SU-DHL-6 (cell line): ENCODE measurements at regions not wholly inside any gene's neighbourhood (a gene's known extent, or its start where the extent isn't known, plus 50 kb on each side); places are given as distances from the start of the nearest gene placed in this dataset.

Source experiments
- H2AFZ ChIP-seq: fragments of 200-600 bp; sonication (generic); 2 replicates; pipeline ENCODE4 v1.6.1; 2014; ENCODE audit warnings: low read depth, mild to moderate bottlenecking, moderate library complexity, mixed read lengths, antibody characterized with exemption, low read length; ENCODE audit not compliant: severe bottlenecking
- H3F3A ChIP-seq: fragments of 200-600 bp; shearing (Covaris generic); 2 replicates; pipeline ENCODE4 v1.6.0; 2016; ENCODE audit warnings: antibody characterized with exemption, mild to moderate bottlenecking; ENCODE audit not compliant: insufficient read depth
- H3K27ac ChIP-seq: fragments of 200-600 bp; sonication (generic); 2 replicates; pipeline ENCODE4 v1.5.1; 2016; ENCODE audit warnings: low read depth, mild to moderate bottlenecking, low read length, moderate library complexity, mixed read lengths
- H3K27me3 ChIP-seq: fragments of 200-600 bp; sonication (generic), shearing (Covaris generic); 2 replicates; pipeline ENCODE4 v1.6.0; 2014; ENCODE audit warnings: mild to moderate bottlenecking, low read length
- H3K36me3 ChIP-seq: fragments of 200-600 bp; sonication (generic); 2 replicates; pipeline ENCODE4 v1.6.1; 2014; ENCODE audit warnings: mild to moderate bottlenecking, low read length, mixed read lengths
- H3K4me2 ChIP-seq: fragments of 300-600, 200-600 bp; shearing (Covaris generic), sonication (generic); 2 replicates; pipeline ENCODE4 v1.6.0; 2014; ENCODE audit warnings: low read length, low read depth, mild to moderate bottlenecking; ENCODE audit not compliant: poor library complexity, severe bottlenecking
- H3K4me3 ChIP-seq: fragments of 200-600 bp; sonication (generic); 2 replicates; pipeline ENCODE4 v1.5.1; 2014; ENCODE audit warnings: antibody characterized with exemption, low read length, mild to moderate bottlenecking, mixed read lengths; ENCODE audit not compliant: insufficient read depth, poor library complexity, severe bottlenecking
- H3K79me2 ChIP-seq: fragments of 200-600 bp; sonication (generic); 2 replicates; pipeline ENCODE4 v1.6.1; 2014; ENCODE audit warnings: mild to moderate bottlenecking, low read length, moderate library complexity; ENCODE audit not compliant: insufficient read depth
- H3K9ac ChIP-seq: fragments of 200-600 bp; sonication (generic); 2 replicates; pipeline ENCODE4 v1.7.0; 2014; ENCODE audit warnings: mild to moderate bottlenecking, low read length
- H3K9me2 ChIP-seq: fragments of 200-600 bp; sonication (generic); replicated peaks from 2 replicates; pipeline ENCODE4 v1.6.1; 2014; ENCODE audit warnings: low read length; ENCODE audit not compliant: insufficient read depth
- H3K9me3 ChIP-seq: fragments of 200-600 bp; sonication (generic); 2 replicates; pipeline ENCODE4 v1.6.1; 2014; ENCODE audit warnings: low read length, mixed read lengths; ENCODE audit not compliant: insufficient read depth
- H4K20me1 ChIP-seq: fragments of 200-600 bp; sonication (generic); 2 replicates; pipeline ENCODE4 v1.6.1; 2014; ENCODE audit warnings: low read depth, mild to moderate bottlenecking, antibody characterized with exemption, low read length, moderate library complexity, mixed read lengths
- EZH2phosphoT487 ChIP-seq: fragments of 200-600 bp; sonication (generic), shearing (Covaris generic); conservative IDR thresholded peaks from 2 replicates; pipeline ENCODE4 v1.6.1; 2018; ENCODE audit warnings: mild to moderate bottlenecking, antibody characterized with exemption, low read length, moderate library complexity, mixed read lengths
- TF ChIP-seq, protein P1 (sequence below): fragments of 200-600 bp; sonication (generic); IDR thresholded peaks from one replicate; pipeline ENCODE4 v1.5.1; 2017; ENCODE audit warnings: antibody characterized with exemption, mild to moderate bottlenecking, low read length, moderate library complexity; ENCODE audit not compliant: insufficient read depth, poor library complexity, severe bottlenecking

GRCh38 chr12:115261691-115262398 lies 577.9 kb upstream of the TBX3 start:
- no peak for TF ChIP-seq EZH2phosphoT487
- TF ChIP-seq, protein P1, sequence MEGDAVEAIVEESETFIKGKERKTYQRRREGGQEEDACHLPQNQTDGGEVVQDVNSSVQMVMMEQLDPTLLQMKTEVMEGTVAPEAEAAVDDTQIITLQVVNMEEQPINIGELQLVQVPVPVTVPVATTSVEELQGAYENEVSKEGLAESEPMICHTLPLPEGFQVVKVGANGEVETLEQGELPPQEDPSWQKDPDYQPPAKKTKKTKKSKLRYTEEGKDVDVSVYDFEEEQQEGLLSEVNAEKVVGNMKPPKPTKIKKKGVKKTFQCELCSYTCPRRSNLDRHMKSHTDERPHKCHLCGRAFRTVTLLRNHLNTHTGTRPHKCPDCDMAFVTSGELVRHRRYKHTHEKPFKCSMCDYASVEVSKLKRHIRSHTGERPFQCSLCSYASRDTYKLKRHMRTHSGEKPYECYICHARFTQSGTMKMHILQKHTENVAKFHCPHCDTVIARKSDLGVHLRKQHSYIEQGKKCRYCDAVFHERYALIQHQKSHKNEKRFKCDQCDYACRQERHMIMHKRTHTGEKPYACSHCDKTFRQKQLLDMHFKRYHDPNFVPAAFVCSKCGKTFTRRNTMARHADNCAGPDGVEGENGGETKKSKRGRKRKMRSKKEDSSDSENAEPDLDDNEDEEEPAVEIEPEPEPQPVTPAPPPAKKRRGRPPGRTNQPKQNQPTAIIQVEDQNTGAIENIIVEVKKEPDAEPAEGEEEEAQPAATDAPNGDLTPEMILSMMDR, result no peak
- Histone ChIP-seq H4K20me1 (no peaks in the 10 kb centered on the region), H2AFZ (no peak overlapping the region), H3K9me2 (no peaks in the 10 kb centered on the region), H3K9ac (no peak overlapping the region), H3K36me3 (no peaks in the 10 kb centered on the region), H3K4me2 (no peak overlapping the region), H3K27me3 (no peaks in the 10 kb centered on the region), H3K27ac (no peak overlapping the region), H3K4me3 (no peak overlapping the region), H3K79me2 (no peaks in the 10 kb centered on the region), H3F3A (no peaks in the 10 kb centered on the region), H3K9me3 (no peaks in the 10 kb centered on the region)

DNA sequence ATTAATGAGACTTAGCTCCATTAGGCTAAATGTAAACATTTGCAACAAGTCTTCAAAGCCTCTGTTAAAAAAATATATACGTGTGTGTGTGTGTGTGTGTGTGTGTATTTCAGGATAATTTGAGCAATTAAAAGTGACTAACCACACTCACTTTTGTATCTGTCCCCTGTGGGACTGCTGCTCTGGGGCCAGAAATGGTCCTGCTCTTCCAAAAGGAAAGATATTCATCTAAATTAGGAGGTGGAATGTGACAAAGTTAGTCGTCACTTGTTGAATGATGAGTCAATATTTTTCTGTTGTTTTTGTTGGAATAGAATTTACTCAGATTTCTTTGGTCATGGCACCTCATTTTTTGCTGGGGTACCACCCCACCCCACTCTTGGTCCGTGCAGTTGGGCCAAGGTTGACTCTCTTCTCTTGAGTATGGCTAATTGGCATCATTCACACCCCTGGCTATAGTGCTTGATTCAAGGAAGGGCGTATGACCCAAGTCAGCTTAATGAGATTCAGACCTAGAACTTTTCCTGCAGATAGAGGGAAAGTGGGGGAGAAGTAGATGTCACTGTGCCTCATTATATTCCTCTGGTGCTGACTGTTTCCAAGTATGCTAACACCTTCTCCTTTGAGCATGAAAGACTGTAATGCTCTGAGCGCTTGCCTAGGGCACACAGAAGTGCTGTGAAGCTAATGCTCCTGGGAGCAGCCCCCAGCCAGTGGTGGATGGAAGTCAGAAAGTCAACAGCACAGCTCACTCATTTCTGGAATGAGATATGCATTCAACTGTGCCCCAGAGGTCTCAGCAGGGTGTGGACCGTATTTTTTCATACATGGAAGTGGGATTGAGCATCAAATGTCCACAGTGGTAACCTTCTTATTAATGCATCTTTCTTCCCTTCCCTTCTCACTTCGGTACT lies 577.0 kb upstream of the TBX3 start:
- Histone ChIP-seq H3K79me2 (no peaks in the 10 kb centered on the region), H3K27me3 (no peaks in the 10 kb centered on the region), H3K4me3 (no peak overlapping the region), H3K36me3 (no peaks in the 10 kb centered on the region), H3K9me2 (no peaks in the 10 kb centered on the region), H4K20me1 (no peaks in the 10 kb centered on the region), H2AFZ (no peak overlapping the region), H3F3A (no peaks in the 10 kb centered on the region), H3K9ac (no peak overlapping the region), H3K27ac (no peak overlapping the region), H3K9me3 (no peaks in the 10 kb centered on the region), H3K4me2 (no peak overlapping the region)
- TF ChIP-seq EZH2phosphoT487, result no peak
- TF ChIP-seq, protein P1, result no peak

DNA sequence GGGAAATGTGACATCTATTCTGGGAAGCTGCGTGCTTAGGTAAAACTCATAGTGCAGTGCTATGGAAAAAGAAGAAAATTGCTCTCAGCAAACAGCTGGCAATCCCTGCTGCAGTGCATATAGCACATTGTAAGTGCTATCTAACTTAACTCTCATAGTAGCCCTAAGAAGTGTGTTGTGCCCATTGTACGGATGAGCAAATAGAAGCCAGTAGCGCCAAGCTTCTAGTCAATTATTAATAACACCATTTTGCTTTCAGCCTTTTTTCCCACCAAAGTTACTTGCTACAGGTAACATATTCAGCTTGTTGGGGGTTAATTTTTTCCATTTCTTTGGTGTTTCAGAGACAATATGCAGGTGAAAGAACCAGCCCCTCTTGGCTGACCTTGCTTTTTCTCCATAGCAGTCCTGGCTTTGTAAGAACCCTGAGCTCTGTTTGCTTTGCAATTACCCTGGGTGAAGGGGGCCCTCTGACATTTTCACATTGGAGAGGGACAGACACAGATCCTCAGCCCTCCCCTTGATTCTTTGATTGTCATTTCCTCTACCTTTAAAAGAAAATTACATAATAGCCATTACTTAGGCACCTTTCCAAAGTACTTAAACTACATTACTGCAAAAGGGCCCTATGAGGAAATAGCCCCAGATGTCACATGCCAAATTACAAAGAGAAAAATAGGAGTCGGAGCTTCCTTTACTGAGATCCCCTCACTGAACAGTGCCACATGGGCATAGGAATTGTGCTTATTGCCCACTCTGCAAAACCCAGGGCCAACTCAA lies 576.2 kb upstream of the TBX3 start:
- Histone ChIP-seq H3K4me3 (no peak overlapping the region), H3K9ac (no peak overlapping the region), H3K27ac (no peak overlapping the region), H3K79me2 (no peaks in the 10 kb centered on the region), H4K20me1 (no peaks in the 10 kb centered on the region), H3K27me3 (no peaks in the 10 kb centered on the region), H3F3A (no peaks in the 10 kb centered on the region), H3K9me3 (no peaks in the 10 kb centered on the region), H3K4me2 (no peak overlapping the region), H3K36me3 (no peaks in the 10 kb centered on the region), H2AFZ (no peak overlapping the region), H3K9me2 (no peaks in the 10 kb centered on the region)
- no peak for TF ChIP-seq EZH2phosphoT487
- TF ChIP-seq, protein P1, result no peak
